CD4-positive, alpha-beta T cell (primary cell): ENCODE measurements at regions not wholly inside any gene's neighbourhood (a gene's known extent, or its start where the extent isn't known, plus 50 kb on each side); places are given as distances from the start of the nearest gene placed in this dataset.

ENCODE experiments used
- ATAC-seq: fragments of 200-7000 bp; cut with Tn5 transposase; one replicate; pipeline ENCODE4 v1.10.0; 2022; ENCODE audit warnings: mild to moderate bottlenecking; ENCODE audit not compliant: poor library complexity
- CTCF ChIA-PET: fragments of 350-600 bp; sonication (Branson Sonifier 250); formaldehyde crosslinking; loops from one replicate; lab custom pipeline; 2021; ENCODE audit warnings: antibody characterized with exemption, inconsistent platforms; lab: Charles Lee
- POLR2A ChIA-PET: fragments of 350-600 bp; sonication (Branson Sonifier 250); formaldehyde crosslinking; loops from one replicate; lab custom pipeline; 2021; ENCODE audit warnings: antibody characterized with exemption, inconsistent platforms; lab: Charles Lee
- DNase-seq, 14 experiments: peaks; one replicate each; pipeline ENCODE4 v3.0.0-alpha.2; 2013 to 2020; ENCODE audit warnings: mixed read lengths in 2 of 14
- H3K27ac ChIP-seq, 2 donors: one replicate each; pipeline versions ENCODE4 v1.5.1 to v1.7.0; 2013; ENCODE audit warnings: low read length in 2 of 2, low read depth in 1 of 2, mild to moderate bottlenecking in 1 of 2
- H3K27me3 ChIP-seq, 2 experiments: 1 replicate in 1 of 2; 2 replicates in 1 of 2; pipeline versions ENCODE4 v1.6.1 to v1.7.0; 2013; ENCODE audit warnings: low read length in 2 of 2, control low read depth in 1 of 2, mild to moderate bottlenecking in 1 of 2, moderate library complexity in 1 of 2; ENCODE audit not compliant: insufficient read depth in 2 of 2, control insufficient read depth in 1 of 2
- H3K36me3 ChIP-seq: one replicate; pipeline ENCODE4 v1.6.1; 2013; ENCODE audit warnings: low read length, control low read depth; ENCODE audit not compliant: insufficient read depth
- H3K4me1 ChIP-seq: one replicate; pipeline ENCODE4 v1.6.1; 2013; ENCODE audit warnings: low read length, control low read depth; ENCODE audit not compliant: insufficient read depth
- H3K4me3 ChIP-seq: one replicate; pipeline ENCODE4 v1.5.1; 2013; ENCODE audit warnings: mild to moderate bottlenecking, low read length, moderate library complexity
- H3K9me3 ChIP-seq, 2 experiments: 1 replicate in 1 of 2; 2 replicates in 1 of 2; pipeline versions ENCODE4 v1.6.1 to v1.7.0; 2013; ENCODE audit warnings: low read length in 2 of 2, mild to moderate bottlenecking in 2 of 2, control low read depth in 1 of 2, moderate library complexity in 1 of 2; ENCODE audit not compliant: control insufficient read depth in 1 of 2, insufficient read depth in 1 of 2
- H3K27ac Mint-ChIP-seq: one replicate; pipeline ENCODE4 v1.8.0; 2020; ENCODE audit warnings: mixed read lengths
- H3K27me3 Mint-ChIP-seq: one replicate; pipeline ENCODE4 v1.8.0; 2021; ENCODE audit warnings: mixed read lengths
- H3K36me3 Mint-ChIP-seq: one replicate; pipeline ENCODE4 v1.8.0; 2021; ENCODE audit warnings: low read depth, mixed read lengths
- H3K4me1 Mint-ChIP-seq: one replicate; pipeline ENCODE4 v1.8.0; 2021; ENCODE audit warnings: low read depth, mixed read lengths
- H3K4me3 Mint-ChIP-seq: one replicate; pipeline ENCODE4 v1.8.0; 2020; ENCODE audit warnings: mild to moderate bottlenecking, mixed read lengths
- H3K9me3 Mint-ChIP-seq: one replicate; pipeline ENCODE4 v1.8.0; 2020; ENCODE audit warnings: mixed read lengths
- intact Hi-C, 2 experiments: fragments of 100-400 bp; cut with DNase I in 1 of 2; cut with micrococcal nuclease in 1 of 2; formaldehyde crosslinking; loops; one replicate each; pipeline versions ENCODE4 v1.15.1 to v1.9.0; 2023 to 2025; cut with DNase I, micrococcal nuclease
- TF ChIP-seq, protein P1 (sequence below): fragments of 200-600 bp; IDR thresholded peaks from one replicate; pipeline ENCODE4 v1.8.0; 2022; ENCODE audit warnings: antibody characterized with exemption, mild to moderate bottlenecking

DNA sequence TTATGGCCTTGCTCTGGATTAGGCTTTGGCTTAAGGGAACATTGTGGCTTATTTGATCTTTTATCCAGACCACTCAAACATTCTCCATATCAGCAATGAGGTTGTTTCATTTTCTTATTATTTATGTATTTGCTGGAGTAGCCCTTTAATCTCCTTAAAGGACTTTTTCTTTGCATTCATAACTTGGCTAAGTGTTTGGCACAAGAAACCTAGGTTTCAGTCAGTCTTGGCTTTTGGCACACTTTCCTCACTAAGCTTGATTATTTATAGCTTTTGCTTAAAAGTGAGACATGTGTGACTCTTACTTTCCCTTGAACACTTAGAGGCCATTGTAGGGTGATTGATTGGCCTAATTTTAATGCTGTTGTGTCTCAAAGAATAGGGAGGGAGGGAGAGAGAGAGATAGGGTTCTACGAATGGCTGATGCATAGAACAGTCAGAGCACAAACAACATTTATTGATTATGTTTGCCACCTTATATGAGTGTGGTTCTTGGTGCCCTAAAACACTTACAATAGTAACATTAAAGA is 2265.3 kb upstream of the C9orf72 start:
- Histone ChIP-seq H3K27ac (no peak overlapping the region), H3K4me1 (no peaks in the 10 kb centered on the region), H3K4me3 (no peak overlapping the region), H3K36me3 (no peaks in the 10 kb centered on the region), H3K9me3 (no peaks in the 10 kb centered on the region), H3K27me3 (no peaks in the 10 kb centered on the region)
- ATAC-seq (no peak), DNase-seq (no peak)
- H3K9me3 Mint-ChIP-seq: peaks cover 3% of the 10 kb centered on the region
- H3K4me1 Mint-ChIP-seq: no peaks in the 10 kb centered on the region
- TF ChIP-seq, protein P1, sequence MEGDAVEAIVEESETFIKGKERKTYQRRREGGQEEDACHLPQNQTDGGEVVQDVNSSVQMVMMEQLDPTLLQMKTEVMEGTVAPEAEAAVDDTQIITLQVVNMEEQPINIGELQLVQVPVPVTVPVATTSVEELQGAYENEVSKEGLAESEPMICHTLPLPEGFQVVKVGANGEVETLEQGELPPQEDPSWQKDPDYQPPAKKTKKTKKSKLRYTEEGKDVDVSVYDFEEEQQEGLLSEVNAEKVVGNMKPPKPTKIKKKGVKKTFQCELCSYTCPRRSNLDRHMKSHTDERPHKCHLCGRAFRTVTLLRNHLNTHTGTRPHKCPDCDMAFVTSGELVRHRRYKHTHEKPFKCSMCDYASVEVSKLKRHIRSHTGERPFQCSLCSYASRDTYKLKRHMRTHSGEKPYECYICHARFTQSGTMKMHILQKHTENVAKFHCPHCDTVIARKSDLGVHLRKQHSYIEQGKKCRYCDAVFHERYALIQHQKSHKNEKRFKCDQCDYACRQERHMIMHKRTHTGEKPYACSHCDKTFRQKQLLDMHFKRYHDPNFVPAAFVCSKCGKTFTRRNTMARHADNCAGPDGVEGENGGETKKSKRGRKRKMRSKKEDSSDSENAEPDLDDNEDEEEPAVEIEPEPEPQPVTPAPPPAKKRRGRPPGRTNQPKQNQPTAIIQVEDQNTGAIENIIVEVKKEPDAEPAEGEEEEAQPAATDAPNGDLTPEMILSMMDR: no peak
- no peak overlapping the region for H3K4me3 Mint-ChIP-seq
- intact Hi-C loops: no loop called here
- ChIA-PET CTCF (no interaction called here), POLR2A (no interaction called here)
- H3K27me3 Mint-ChIP-seq: no peaks in the 10 kb centered on the region
- H3K27ac Mint-ChIP-seq: no peak overlapping the region
- H3K36me3 Mint-ChIP-seq: no peaks in the 10 kb centered on the region

DNA sequence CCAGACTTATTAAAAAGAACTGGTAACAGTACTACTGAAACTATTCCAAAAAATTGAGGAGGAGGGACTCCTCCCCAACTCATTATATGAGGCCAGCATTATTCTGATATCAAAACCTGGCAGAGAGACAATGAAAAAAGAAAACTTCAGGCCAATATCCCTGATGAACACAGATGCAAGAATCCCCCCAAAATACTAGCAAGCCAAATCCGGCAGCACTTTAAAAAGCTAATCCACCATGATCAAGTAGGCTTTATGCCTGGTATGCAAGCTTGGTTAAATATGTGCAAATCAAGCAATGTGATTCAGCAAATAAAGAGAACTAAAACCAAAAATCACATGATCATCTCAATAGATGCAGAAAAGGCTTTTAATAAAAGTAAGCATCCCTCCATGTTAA is 2271.0 kb upstream of the C9orf72 start:
- Mint-ChIP-seq H3K4me3 (no peak overlapping the region), H3K4me1 (no peaks in the 10 kb centered on the region), H3K27ac (no peak overlapping the region), H3K9me3 (peaks cover 6% of the 10 kb centered on the region), H3K36me3 (no peaks in the 10 kb centered on the region), H3K27me3 (no peaks in the 10 kb centered on the region)
- no peaks in the 10 kb centered on the region for H3K36me3 ChIP-seq
- H3K27ac ChIP-seq: no peak overlapping the region
- H3K27me3 ChIP-seq: no peaks in the 10 kb centered on the region
- peaks cover 0 to 4% of the 10 kb centered on the region in 2 experiments for H3K9me3 ChIP-seq
- DNase-seq (no peak), ATAC-seq (no peak)
- H3K4me1 ChIP-seq: no peaks in the 10 kb centered on the region
- TF ChIP-seq, protein P1: no peak
- no peak overlapping the region for H3K4me3 ChIP-seq
- CTCF ChIA-PET: no interaction called here
- intact Hi-C loops: no loop called here
- POLR2A ChIA-PET: no interaction called here

DNA sequence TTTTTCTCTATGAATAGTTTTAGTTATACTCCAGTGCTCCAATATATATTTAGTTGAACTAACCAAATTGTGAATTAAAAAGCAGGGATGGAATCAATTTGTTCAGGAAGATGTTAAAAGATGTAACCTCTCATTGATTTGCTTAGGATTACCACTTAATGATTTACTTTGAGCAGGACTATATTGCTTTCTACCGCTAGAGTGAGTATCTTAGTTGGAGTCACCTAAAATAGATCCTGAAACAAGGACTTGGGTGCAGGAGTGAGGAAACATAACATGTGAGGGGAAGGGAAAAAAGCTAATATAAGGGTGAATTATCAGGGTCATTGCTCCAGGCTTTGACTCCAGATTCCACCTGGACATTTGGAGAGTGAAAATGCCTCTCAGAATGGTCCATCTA is 2277.4 kb upstream of the C9orf72 start:
- H3K27ac ChIP-seq: no peak overlapping the region
- Mint-ChIP-seq H3K36me3 (no peaks in the 10 kb centered on the region), H3K27ac (no peak overlapping the region), H3K27me3 (no peaks in the 10 kb centered on the region), H3K9me3 (peaks cover 3% of the 10 kb centered on the region), H3K4me1 (no peaks in the 10 kb centered on the region), H3K4me3 (no peak overlapping the region)
- no peaks in the 10 kb centered on the region for H3K36me3 ChIP-seq
- ChIA-PET POLR2A (no interaction called here), CTCF (no interaction called here)
- H3K4me1 ChIP-seq: no peaks in the 10 kb centered on the region
- H3K9me3 ChIP-seq: peaks cover 3 to 4% of the 10 kb centered on the region in 2 experiments
- no peaks in the 10 kb centered on the region for H3K27me3 ChIP-seq
- intact Hi-C loops: no loop called here
- ATAC-seq (no peak), DNase-seq (no peak)
- TF ChIP-seq, protein P1: no peak
- no peak overlapping the region for H3K4me3 ChIP-seq
